ENCODE measurements at regions not wholly inside any gene's neighbourhood (a gene's known extent, or its start where the extent isn't known, plus 50 kb on each side); places are given as distances from the start of the nearest gene placed in this dataset.

DNA sequence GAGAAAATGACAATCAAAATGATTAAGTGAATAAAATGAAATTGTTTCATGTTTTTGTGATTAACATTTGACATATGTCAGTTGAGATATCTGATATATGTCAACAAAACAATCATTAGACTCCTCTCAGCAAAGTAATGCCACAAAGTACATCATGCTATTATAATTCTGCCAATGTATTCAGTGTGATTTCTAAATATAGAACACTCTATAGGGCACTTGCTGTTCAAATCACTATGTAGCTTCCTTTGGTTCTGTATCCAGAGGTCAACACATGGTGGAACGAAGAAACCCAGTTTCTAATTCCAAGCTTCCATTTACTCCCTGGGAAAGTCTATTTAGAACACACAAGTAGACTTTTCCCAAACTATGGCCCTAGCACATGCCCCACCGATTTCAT, 227.5 kb upstream of the FAM83B start:
- Histone ChIP-seq H3K36me3 (no peaks in the 10 kb centered on the region), H3K4me3 (no peak overlapping the region), H3K4me1 (no peaks in the 10 kb centered on the region), H3K27me3 (no peaks in the 10 kb centered on the region), H3K9me3 (no peaks in the 10 kb centered on the region), H3K27ac (no peak overlapping the region)
- intact Hi-C loops (cut with DNase I): no loop called here
- ATAC-seq (no peak), DNase-seq (no peak)
- TF ChIP-seq, protein P1, sequence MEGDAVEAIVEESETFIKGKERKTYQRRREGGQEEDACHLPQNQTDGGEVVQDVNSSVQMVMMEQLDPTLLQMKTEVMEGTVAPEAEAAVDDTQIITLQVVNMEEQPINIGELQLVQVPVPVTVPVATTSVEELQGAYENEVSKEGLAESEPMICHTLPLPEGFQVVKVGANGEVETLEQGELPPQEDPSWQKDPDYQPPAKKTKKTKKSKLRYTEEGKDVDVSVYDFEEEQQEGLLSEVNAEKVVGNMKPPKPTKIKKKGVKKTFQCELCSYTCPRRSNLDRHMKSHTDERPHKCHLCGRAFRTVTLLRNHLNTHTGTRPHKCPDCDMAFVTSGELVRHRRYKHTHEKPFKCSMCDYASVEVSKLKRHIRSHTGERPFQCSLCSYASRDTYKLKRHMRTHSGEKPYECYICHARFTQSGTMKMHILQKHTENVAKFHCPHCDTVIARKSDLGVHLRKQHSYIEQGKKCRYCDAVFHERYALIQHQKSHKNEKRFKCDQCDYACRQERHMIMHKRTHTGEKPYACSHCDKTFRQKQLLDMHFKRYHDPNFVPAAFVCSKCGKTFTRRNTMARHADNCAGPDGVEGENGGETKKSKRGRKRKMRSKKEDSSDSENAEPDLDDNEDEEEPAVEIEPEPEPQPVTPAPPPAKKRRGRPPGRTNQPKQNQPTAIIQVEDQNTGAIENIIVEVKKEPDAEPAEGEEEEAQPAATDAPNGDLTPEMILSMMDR (IDR thresholded peaks at IDR 0.05): no peak

DNA sequence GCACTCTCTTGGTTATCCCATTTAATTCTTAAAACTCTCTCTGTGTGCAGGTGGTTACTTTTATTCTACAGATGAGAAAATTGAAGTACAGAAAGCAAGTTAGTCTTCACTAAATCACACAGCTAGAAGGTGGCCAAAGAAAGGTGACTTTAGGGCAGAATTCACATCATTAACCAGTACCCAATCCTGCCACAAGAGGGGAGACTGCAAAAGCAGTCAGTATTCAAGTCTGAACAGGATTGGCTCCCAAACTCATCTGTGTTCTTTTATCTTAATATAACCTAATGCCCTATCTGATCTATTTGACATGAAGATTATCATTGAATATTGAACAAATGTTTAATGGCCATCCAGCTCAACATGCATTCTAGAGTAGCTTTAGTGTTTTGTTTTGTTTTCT, 225.3 kb upstream of the FAM83B start:
- H3K27ac ChIP-seq: no peak overlapping the region
- intact Hi-C loops (cut with DNase I): no loop called here

DNA sequence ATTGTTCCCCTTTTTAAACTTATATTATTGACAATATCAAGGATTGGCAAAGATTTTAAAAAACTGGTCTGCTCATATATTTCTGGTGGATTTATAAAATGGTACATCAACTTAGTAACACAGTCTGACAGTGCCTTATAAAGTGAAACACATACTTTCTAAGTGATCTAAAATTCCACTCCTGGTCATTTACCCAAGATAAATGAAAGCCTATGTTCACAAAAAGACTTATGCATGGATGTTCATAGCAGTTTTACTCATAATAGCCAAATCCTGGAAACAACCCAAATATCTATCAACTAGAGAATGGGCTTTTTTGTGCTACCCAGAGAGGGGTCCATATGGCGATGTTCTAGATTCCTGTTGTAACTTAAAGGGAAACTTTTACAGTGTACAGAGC, 222.4 kb upstream of the FAM83B start:
- TF ChIP-seq, protein P1 (IDR thresholded peaks at IDR 0.05): no peak
- H3K36me3 ChIP-seq: no peaks in the 10 kb centered on the region
- intact Hi-C loops (cut with DNase I): no loop called here
- no peak overlapping the region for H3K27ac ChIP-seq
- DNase-seq: no peak
- no peak overlapping the region for H3K4me3 ChIP-seq
- ATAC-seq: no peak
- no peaks in the 10 kb centered on the region for H3K9me3 ChIP-seq
- no peaks in the 10 kb centered on the region for H3K4me1 ChIP-seq
- no peaks in the 10 kb centered on the region for H3K27me3 ChIP-seq

More for the DNA sequence above, 225.3 kb upstream of the FAM83B start:
- H3K9me3 ChIP-seq: no peaks in the 10 kb centered on the region
- H3K4me3 ChIP-seq: no peak overlapping the region
- no peaks in the 10 kb centered on the region for H3K36me3 ChIP-seq
- TF ChIP-seq, protein P1 (IDR thresholded peaks at IDR 0.05): no peak
- no peaks in the 10 kb centered on the region for H3K27me3 ChIP-seq
- no peak for ATAC-seq
- no peaks in the 10 kb centered on the region for H3K4me1 ChIP-seq
- no peak for DNase-seq

DNA sequence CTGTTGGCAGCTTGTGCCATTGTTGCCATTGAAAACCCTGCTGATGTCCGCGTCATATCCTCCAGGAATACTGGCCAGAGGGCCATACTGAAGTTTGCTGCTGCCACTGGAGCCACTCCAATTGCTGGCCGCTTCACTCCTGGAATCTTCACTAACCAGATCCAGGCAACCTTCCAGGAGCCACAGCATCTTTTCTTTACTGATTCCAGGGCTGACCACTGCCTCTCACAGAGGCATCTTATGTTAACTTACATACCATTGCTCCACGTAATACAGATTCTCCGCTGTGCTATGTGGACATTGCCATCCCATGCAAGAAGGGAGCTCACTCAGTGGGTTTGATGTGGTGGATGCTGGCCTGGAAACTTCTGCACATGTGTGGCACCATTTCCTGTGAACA, 221.8 kb upstream of the FAM83B start:
- ATAC-seq (no peak), DNase-seq (no peak)
- no peaks in the 10 kb centered on the region for H3K27me3 ChIP-seq
- no peak overlapping the region for H3K27ac ChIP-seq
- H3K36me3 ChIP-seq: no peaks in the 10 kb centered on the region
- H3K4me1 ChIP-seq: no peaks in the 10 kb centered on the region
- intact Hi-C loops (cut with DNase I): no loop called here
- no peak overlapping the region for H3K4me3 ChIP-seq
- TF ChIP-seq, protein P1 (IDR thresholded peaks at IDR 0.05): no peak
- H3K9me3 ChIP-seq: no peaks in the 10 kb centered on the region

DNA sequence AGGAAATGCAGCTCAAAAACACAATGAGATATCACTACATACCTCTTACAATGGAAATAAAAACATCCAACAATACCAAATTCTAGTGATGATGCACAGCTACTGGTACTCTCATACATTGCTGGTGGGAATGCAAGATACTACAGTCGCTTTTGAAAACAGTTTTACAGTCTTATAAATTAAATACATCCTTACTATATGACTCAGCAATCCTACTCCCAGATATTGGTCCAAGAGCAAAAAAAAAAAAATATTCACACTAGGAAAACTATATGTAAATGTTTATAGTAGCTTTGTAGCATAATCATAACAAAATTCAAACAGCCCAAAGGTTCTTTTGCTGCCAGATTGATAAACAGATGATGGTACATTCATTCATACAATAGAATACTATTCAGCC, 217.4 kb upstream of the FAM83B start:
- Histone ChIP-seq H3K36me3 (no peaks in the 10 kb centered on the region), H3K4me1 (no peaks in the 10 kb centered on the region), H3K27me3 (no peaks in the 10 kb centered on the region), H3K4me3 (no peak overlapping the region), H3K27ac (no peak overlapping the region), H3K9me3 (no peaks in the 10 kb centered on the region)
- ATAC-seq: no peak
- no peak for DNase-seq
- intact Hi-C loops (cut with DNase I): no loop called here
- TF ChIP-seq, protein P1 (IDR thresholded peaks at IDR 0.05): no peak

DNA sequence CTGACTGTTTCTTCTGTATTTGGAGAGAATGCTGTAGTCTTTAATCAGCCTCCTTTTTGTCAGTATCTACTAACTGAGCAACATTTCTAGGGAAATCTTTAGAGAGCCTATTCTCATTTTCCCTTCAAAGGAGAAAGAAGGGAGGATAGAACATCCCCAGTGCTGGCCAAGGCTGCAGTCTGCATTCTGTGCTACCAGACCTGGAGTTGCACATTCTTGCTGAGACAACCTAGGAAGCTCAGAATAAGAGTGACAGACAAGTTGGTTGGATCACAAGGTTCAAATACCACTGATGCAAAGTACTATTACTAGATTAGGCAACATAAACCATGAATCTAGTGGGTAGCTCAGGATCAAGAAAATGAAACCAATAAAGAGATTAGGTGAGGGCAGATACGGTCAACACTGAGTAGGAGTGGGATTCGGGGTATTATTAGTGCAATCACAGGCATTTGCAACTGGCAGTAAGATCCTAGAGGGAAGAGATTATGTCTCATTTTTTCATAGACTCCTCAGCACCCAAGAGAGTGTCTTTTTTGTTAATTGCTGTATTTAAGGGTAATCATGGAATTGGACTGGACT, 213.5 kb upstream of the FAM83B start:
- Histone ChIP-seq H3K27ac (no peak overlapping the region), H3K36me3 (no peaks in the 10 kb centered on the region), H3K4me3 (no peak overlapping the region), H3K4me1 (no peaks in the 10 kb centered on the region), H3K9me3 (no peaks in the 10 kb centered on the region), H3K27me3 (no peaks in the 10 kb centered on the region)
- DNase-seq: no peak
- ATAC-seq: no peak
- TF ChIP-seq, protein P1 (IDR thresholded peaks at IDR 0.05): no peak
- intact Hi-C loops (cut with DNase I): no loop called here
